GM18858 (cell line): ENCODE measurements at regions not wholly inside any gene's neighbourhood (a gene's known extent, or its start where the extent isn't known, plus 50 kb on each side); places are given as distances from the start of the nearest gene placed in this dataset.
"Not testable (repeated sequence)": the region's sequence is repeated elsewhere in the genome, so short reads cannot be mapped to it uniquely, and the experiment has no call there.

Experiments used
- ATAC-seq: cut with Tn5 transposase; IDR thresholded peaks from one replicate; pipeline ENCODE4 v1.9.1; 2021; ENCODE audit not compliant: unreplicated experiment

- ATAC-seq = no peak
Measured at GRCh38 chr7:149569726-149570422, 72.3 kb upstream of the ZNF746 start.

GRCh38 chr7:149569025-149569725 lies 71.6 kb upstream of the ZNF746 start:
- ATAC-seq = no peak

GRCh38 chr7:149568218-149568617 lies 70.6 kb upstream of the ZNF746 start:
- no peak for ATAC-seq

DNA sequence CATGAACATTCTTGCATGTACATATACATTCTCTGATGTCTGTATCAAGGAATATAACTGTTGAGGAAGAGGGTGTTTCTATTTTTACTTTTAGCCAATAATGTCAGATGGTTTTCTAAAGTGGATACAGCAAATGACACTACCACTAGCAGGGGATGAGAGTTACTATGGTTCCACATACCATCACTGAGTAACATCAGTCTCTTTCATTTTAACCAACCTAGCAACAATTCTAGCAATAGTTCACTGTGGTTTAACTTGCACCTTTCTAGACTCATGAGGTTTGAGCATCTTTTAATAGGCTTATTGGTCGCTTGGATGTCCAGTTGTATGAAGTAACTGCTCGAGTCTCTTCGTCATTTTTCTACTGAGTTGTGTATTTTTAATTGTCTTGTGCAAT lies 68.5 kb upstream of the ZNF746 start:
- ATAC-seq = no peak

DNA sequence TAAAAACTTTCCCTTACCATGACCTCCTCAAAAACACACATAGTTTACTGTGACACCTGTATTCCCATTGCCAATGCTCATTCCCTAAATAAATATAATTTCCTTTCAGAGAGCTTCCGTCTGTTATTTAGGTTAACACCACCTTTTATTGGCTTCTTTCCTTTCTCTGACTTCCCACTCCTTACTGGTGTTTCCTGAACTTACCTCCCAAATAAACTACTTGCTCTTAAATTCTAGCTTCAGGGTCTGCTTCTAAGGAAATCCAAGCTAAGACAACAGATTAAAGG lies 67.4 kb upstream of the ZNF746 start:
- no peak for ATAC-seq

DNA sequence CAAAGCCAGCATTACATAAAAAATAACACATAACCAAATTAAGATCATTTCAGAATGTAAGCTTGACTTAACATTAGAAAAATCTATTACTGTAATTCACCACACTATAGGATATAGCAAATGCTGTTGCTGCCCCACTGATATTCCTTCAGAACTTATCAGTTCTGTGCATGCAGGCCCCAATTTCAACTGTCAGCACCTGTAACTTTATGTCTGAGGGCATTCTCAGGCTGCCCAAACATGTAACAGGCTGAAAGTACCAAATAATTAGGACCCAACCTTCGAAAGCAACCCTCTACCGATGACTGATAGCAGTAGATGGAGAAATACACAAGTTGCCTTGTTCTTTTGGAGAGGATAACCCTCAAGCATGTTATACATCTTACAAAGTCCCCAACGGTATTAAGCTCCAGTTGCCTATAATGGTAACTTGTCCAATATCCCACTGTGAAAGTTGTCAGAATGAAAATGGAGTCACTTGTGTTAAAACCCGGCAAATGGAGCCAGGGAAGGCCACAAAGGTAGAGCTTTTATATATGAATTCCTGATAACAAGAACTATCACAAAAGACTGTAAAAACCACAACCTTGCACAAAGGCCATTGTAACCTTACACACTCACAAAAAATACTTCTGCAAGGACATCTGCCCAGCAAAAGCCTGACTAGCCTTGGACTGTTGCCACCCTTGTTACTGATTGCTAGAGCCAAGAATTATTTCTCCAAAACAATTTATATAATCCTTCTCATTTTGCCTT lies 66.9 kb upstream of the ZNF746 start:
- ATAC-seq = no peak

- no peak for ATAC-seq
Measured at GRCh38 chr7:149562602-149563001, 65.0 kb upstream of the ZNF746 start.

GRCh38 chr7:149561072-149561471 lies 63.5 kb upstream of the ZNF746 start:
- no peak for ATAC-seq

DNA sequence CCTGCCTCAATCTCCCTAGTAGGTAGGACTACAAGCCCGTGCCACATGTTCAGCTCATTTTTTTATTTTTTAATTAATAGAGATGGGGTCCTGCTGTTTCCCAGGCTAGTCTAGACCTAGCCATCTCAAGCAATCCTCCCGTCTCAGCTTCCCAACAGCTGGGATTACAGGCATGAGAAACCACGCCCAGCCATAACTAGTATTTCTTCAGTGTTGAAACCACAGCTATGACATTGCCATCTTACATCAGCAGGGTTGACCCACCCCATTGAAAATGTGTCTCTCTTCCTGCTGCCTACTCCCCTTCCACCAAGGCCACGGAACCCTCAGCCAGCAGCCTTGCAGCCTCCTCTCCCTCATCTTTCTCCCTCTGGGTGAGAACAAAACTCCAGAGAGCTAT lies 62.1 kb upstream of the ZNF746 start:
- no peak for ATAC-seq

DNA sequence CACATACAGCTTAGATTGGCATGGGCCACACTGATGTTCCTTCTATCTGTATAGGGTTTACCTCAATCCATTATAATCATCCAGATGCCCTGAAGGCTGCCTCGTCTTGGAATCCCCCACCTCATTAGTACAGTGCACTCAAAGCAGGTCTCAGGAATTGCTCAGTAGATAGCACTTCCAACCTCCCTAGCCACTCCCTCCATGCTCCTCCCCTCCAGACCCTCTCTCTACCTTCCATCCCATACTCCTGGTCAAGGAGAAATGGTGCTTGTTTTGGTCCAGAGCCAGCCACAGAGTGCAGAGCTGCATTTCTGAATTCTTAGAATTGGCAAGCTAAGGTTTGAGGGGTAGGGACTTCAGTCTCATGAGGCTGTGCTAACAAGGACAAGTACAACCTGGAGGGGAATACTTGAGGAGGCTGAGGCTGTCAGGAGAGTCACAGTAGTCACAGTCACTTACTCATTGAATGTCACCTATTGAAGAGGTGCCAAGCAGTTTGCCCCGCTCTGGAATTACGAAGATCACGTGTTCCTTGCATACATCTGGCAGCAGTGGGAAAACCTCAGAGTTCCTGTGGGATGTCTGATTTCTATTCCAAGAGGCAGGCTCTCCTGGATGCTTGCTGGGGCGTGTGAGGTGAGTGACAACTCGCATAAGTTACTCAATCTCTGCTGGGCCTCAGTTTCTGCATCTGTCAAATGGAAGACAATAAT lies 60.7 kb upstream of the ZNF746 start:
- ATAC-seq = no peak

- ATAC-seq = not testable (repeated sequence)
Measured at GRCh38 chr7:149556525-149556924, 58.9 kb upstream of the ZNF746 start.

- ATAC-seq = not testable (repeated sequence)
Measured at GRCh38 chr7:149554821-149555220, 57.2 kb upstream of the ZNF746 start.

DNA sequence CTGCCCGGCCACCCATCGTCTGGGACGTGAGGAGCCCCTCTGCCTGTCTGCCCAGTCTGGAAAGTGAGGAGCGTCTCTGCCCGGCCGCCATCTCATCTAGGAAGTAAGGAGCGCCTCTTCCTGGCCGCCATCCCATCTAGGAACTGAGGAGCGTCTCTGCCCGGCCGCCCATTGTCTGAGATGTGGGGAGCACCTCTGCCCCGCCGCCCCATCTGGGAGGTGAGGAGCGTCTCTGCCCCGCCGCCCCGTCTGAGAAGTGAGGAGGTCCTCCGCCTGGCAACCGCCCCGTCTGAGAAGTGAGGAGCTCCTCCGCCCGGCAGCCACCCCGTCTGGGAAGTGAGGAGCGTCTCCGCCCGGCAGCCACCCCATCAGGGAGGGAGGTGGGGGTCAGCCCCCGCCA lies 56.4 kb upstream of the ZNF746 start:
- not testable (repeated sequence) for ATAC-seq

DNA sequence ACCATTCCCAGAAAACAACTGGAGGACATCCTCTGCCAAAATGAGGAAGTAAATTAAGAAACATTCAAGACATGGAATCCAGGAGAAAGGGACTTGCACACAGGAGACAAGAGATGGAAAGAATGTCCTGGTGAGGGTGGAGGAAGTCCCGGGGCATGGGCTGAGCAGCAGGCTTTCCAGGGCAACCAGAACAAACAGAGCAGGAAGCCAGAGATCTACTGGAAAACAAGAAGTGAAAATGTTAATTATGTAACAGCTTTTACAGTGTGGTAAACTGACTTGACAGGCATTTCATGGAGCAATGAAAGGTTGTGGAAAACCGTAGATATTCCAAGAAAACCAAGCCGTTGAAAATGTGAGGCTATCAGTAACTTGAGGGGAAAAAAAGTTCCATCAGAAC lies 55.2 kb upstream of the ZNF746 start:
- ATAC-seq = no peak
